Sigmoid colon (tissue), 6 donors: ENCODE measurements at regions not wholly inside any gene's neighbourhood (a gene's known extent, or its start where the extent isn't known, plus 50 kb on each side); places are given as distances from the start of the nearest gene placed in this dataset.

Experiments
- DNase-seq: peaks from one replicate; pipeline ENCODE4 v3.0.0-alpha.2; 2019
- H3K27ac ChIP-seq, 4 donors: fragments of 200-600 bp; sonication (generic); one replicate each; pipeline ENCODE4 v1.5.1; 2016 to 2019; ENCODE audit warnings: mild to moderate bottlenecking in 1 of 4
- H3K27me3 ChIP-seq, 3 donors: fragments of 200-600 bp; sonication (generic); one replicate each; pipeline ENCODE4 v1.5.1; 2019; ENCODE audit warnings: mild to moderate bottlenecking in 1 of 3
- H3K36me3 ChIP-seq, 4 donors: fragments of 200-600 bp; sonication (generic); one replicate each; pipeline ENCODE4 v1.5.1; 2016 to 2019
- H3K4me1 ChIP-seq, 4 donors: fragments of 200-600 bp; sonication (generic); one replicate each; pipeline ENCODE4 v1.5.1; 2017 to 2019
- H3K4me3 ChIP-seq, 4 donors: fragments of 200-600 bp; sonication (generic); one replicate each; pipeline ENCODE4 v1.5.1; 2017 to 2019; ENCODE audit warnings: mild to moderate bottlenecking in 2 of 4, moderate library complexity in 1 of 4
- H3K9me3 ChIP-seq, 4 donors: fragments of 200-600 bp in 3 of 4; sonication (generic) in 3 of 4; one replicate each; pipeline versions ENCODE4 v1.5.1 to v1.6.1; 2013 to 2019
- CTCF ChIP-seq, 4 experiments: fragments of 450-650 bp in 3 of 4; fragments of 200-600 bp in 1 of 4; IDR thresholded peaks; one replicate each; pipeline ENCODE4 v1.5.1; 2016 to 2019; ENCODE audit warnings: antibody characterized with exemption in 4 of 4, mild to moderate bottlenecking in 3 of 4, moderate library complexity in 2 of 4
- EP300 ChIP-seq, 4 donors: sonication (generic); formaldehyde crosslinking; IDR thresholded peaks; one replicate each; pipeline ENCODE4 v1.6.1; 2017; ENCODE audit warnings: antibody characterized with exemption in 4 of 4
- POLR2A ChIP-seq, 2 donors: fragments of 450-650 bp; IDR thresholded peaks; one replicate each; pipeline ENCODE4 v1.6.1; 2016; ENCODE audit warnings: antibody characterized with exemption in 2 of 2, mild to moderate bottlenecking in 2 of 2, moderate library complexity in 2 of 2
- POLR2AphosphoS5 ChIP-seq, 4 donors: sonication (generic); formaldehyde crosslinking; IDR thresholded peaks; one replicate each; pipeline ENCODE4 v1.6.1; 2017; ENCODE audit warnings: antibody characterized with exemption in 4 of 4
- WGBS, 2 donors: extraction: QIAGEN DNeasy Blood & Tissue Kit; methylation state at CpG; one replicate each; pipeline ENCODE4 v1.1.7; 2013; 5-methylcytosine and 5-hydroxymethylcytosine counted together
- intact Hi-C: fragments of 100-400 bp; cut with DNase I; formaldehyde crosslinking; loops from one replicate; pipeline ENCODE4 v1.15.1; 2023
- donor health status: healthy with polysubstance abuse.
- donor health status: healthy.

GRCh38 chr15:62912282-62912681 is 130.3 kb upstream of the TPM1 start:
- TF ChIP-seq POLR2A (IDR thresholded peaks at IDR 0.05) (no peak), CTCF (IDR thresholded peaks at IDR 0.05) (no peak), EP300 (IDR thresholded peaks at IDR 0.05) (no peak), POLR2AphosphoS5 (IDR thresholded peaks at IDR 0.05) (no peak)
- Histone ChIP-seq H3K4me3 (no peak overlapping the region), H3K9me3 (no peaks in the 10 kb centered on the region), H3K4me1 (peaks cover 0 to 21% (median 15%) of the 10 kb centered on the region in 4 donors), H3K36me3 (no peaks in the 10 kb centered on the region), H3K27me3 (no peaks in the 10 kb centered on the region), H3K27ac (no peak overlapping the region)
- 71 to 88% methylated on average over 3 of the region's 3 CpGs for WGBS, 2 donors
- intact Hi-C loops = no loop called here
- no peak for DNase-seq

- no peak for DNase-seq
- H3K4me3 ChIP-seq = no peak overlapping the region
- TF ChIP-seq POLR2AphosphoS5 (IDR thresholded peaks at IDR 0.05) (no peak), EP300 (IDR thresholded peaks at IDR 0.05) (no peak), POLR2A (IDR thresholded peaks at IDR 0.05) (no peak), CTCF (IDR thresholded peaks at IDR 0.05) (no peak)
- H3K4me1 ChIP-seq = peaks cover 0 to 15% (median 11%) of the 10 kb centered on the region in 4 donors
- H3K36me3 ChIP-seq = no peaks in the 10 kb centered on the region
- no peaks in the 10 kb centered on the region for H3K27me3 ChIP-seq
- H3K9me3 ChIP-seq = no peaks in the 10 kb centered on the region
- H3K27ac ChIP-seq = no peak overlapping the region
- 74 to 83% methylated on average over 5 of the region's 5 CpGs for WGBS, 2 donors
- intact Hi-C loops = no loop called here
Measured at GRCh38 chr15:62912808-62913207, 129.7 kb upstream of the TPM1 start.

GRCh38 chr15:62913246-62913645 is 129.3 kb upstream of the TPM1 start:
- Histone ChIP-seq H3K27ac (no peak overlapping the region), H3K4me3 (no peak overlapping the region), H3K4me1 (peaks cover 0 to 13% (median 10%) of the 10 kb centered on the region in 4 donors), H3K9me3 (no peaks in the 10 kb centered on the region), H3K27me3 (no peaks in the 10 kb centered on the region), H3K36me3 (no peaks in the 10 kb centered on the region)
- DNase-seq = no peak
- 82 to 88% methylated on average over 1 of the region's 1 CpG for WGBS, 2 donors
- TF ChIP-seq EP300 (IDR thresholded peaks at IDR 0.05) (no peak), CTCF (IDR thresholded peaks at IDR 0.05) (no peak), POLR2A (IDR thresholded peaks at IDR 0.05) (no peak), POLR2AphosphoS5 (IDR thresholded peaks at IDR 0.05) (no peak)
- intact Hi-C loops = no loop called here

- intact Hi-C loops = no loop called here
Measured at GRCh38 chr15:62914461-62915079, 128.0 kb upstream of the TPM1 start.

More at GRCh38 chr15:62914461-62915079, 128.0 kb upstream of the TPM1 start:
- WGBS, 2 donors = 94% methylated on average over 7 of the region's 7 CpGs
- Histone ChIP-seq H3K4me1 (peaks cover 0 to 10% (median 8%) of the 10 kb centered on the region in 4 donors), H3K27ac (no peak overlapping the region), H3K27me3 (no peaks in the 10 kb centered on the region), H3K36me3 (no peaks in the 10 kb centered on the region), H3K4me3 (no peak overlapping the region), H3K9me3 (no peaks in the 10 kb centered on the region)
- TF ChIP-seq POLR2A (IDR thresholded peaks at IDR 0.05) (no peak), EP300 (IDR thresholded peaks at IDR 0.05) (no peak), CTCF (IDR thresholded peaks at IDR 0.05) (no peak), POLR2AphosphoS5 (IDR thresholded peaks at IDR 0.05) (no peak)
- DNase-seq = no peak
